A673 (cell line): ENCODE measurements at regions not wholly inside any gene's neighbourhood (a gene's known extent, or its start where the extent isn't known, plus 50 kb on each side); places are given as distances from the start of the nearest gene placed in this dataset.

Experiments
- BruUV-seq: library from RNA; stranded (reverse); fragments of 400-500 nt; replicated peaks from 2 replicates; lab custom pipeline; 2021; lab: Mats Ljungman, UMichigan
- CTCF ChIA-PET: fragments of 300-600 bp; sonication (Branson Sonifier 250); formaldehyde crosslinking; loops from one replicate; lab custom pipeline; 2022; ENCODE audit warnings: antibody characterized with exemption; lab: Charles Lee
- POLR2A ChIA-PET: fragments of 300-600 bp; sonication (Branson Sonifier 250); formaldehyde crosslinking; loops from one replicate; lab custom pipeline; 2022; ENCODE audit warnings: antibody characterized with exemption; ENCODE audit not compliant: low non-redundant PET; lab: Charles Lee
- DNase-seq: peaks from one replicate; pipeline ENCODE4 v3.0.0-alpha.2; 2015; ENCODE audit warnings: low spot score
- H3K27ac ChIP-seq: fragments of 200-600 bp; sonication (generic); 2 replicates; pipeline ENCODE4 v1.5.1; 2016; ENCODE audit warnings: mixed run types, low read depth, mild to moderate bottlenecking, mixed read lengths, antibody characterized with exemption, low read length; ENCODE audit not compliant: poor library complexity, severe bottlenecking
- H3K27me3 ChIP-seq: fragments of 200-600 bp; sonication (generic); replicated peaks from 2 replicates; pipeline ENCODE4 v1.6.1; 2017; ENCODE audit warnings: mixed run types, low read depth, mild to moderate bottlenecking, mixed read lengths, antibody characterized with exemption, low read length; ENCODE audit not compliant: insufficient read depth, poor library complexity
- H3K36me3 ChIP-seq: fragments of 200-600 bp; sonication (generic); 2 replicates; pipeline ENCODE4 v1.6.1; 2016; ENCODE audit warnings: mixed run types, mild to moderate bottlenecking, mixed read lengths, antibody characterized with exemption, low read length; ENCODE audit not compliant: insufficient read depth, poor library complexity, severe bottlenecking
- H3K4me1 ChIP-seq: fragments of 200-600 bp; sonication (generic); 2 replicates; pipeline ENCODE4 v1.6.1; 2017; ENCODE audit warnings: mixed run types, mild to moderate bottlenecking, mixed read lengths, antibody characterized with exemption, low read length; ENCODE audit not compliant: insufficient read depth, poor library complexity, severe bottlenecking
- H3K4me3 ChIP-seq: fragments of 200-600 bp; sonication (generic); 2 replicates; pipeline ENCODE4 v1.5.1; 2016; ENCODE audit warnings: low read depth, mixed run types, mild to moderate bottlenecking, mixed read lengths, low read length; ENCODE audit not compliant: poor library complexity, severe bottlenecking
- H3K9me3 ChIP-seq: fragments of 200-600 bp; sonication (generic); 2 replicates; pipeline ENCODE4 v1.6.1; 2016; ENCODE audit warnings: mixed run types, low read depth, mild to moderate bottlenecking, mixed read lengths, antibody characterized with exemption, low read length; ENCODE audit not compliant: poor library complexity, severe bottlenecking
- EZH2 ChIP-seq: fragments of 200-600 bp; sonication (generic); IDR thresholded peaks from 2 replicates; pipeline ENCODE4 v1.6.1; 2017; ENCODE audit warnings: borderline replicate concordance, low read depth, mild to moderate bottlenecking, mixed read lengths, antibody characterized with exemption, low read length; ENCODE audit not compliant: poor library complexity, severe bottlenecking
- intact Hi-C: fragments of 100-400 bp; cut with micrococcal nuclease; formaldehyde crosslinking; loops from one replicate; pipeline ENCODE4 v1.10.0; 2022; ENCODE audit not compliant: unreplicated experiment
- TF ChIP-seq, protein P1 (sequence below): fragments of 300-800, 200-600 bp; sonication (generic); conservative IDR thresholded peaks from 2 replicates; pipeline ENCODE4 v1.5.1; 2017; ENCODE audit warnings: low read depth, mild to moderate bottlenecking, antibody characterized with exemption, low read length, moderate library complexity, mixed read lengths

DNA sequence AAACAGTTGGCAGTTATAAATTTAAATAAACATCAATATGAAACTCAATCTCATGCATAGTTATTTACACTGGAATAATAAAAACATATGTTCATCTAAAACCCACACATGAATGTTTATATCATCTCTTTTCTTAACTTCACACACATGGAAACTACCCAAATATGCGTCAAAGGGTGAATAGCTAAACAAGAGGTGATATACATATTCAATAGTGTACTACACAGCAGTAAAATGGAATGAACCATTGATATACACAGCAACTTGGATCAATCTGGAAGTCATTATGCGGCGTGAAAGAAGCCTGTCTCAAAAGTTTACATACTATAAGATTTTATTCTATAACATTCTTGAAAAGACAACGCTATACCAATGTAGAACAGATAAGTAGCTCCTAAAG is 282.5 kb upstream of the POM121L12 start:
- Histone ChIP-seq H3K9me3 (peaks cover 24% of the 10 kb centered on the region), H3K27ac (no peak overlapping the region), H3K4me3 (no peak overlapping the region), H3K36me3 (no peaks in the 10 kb centered on the region), H3K4me1 (no peaks in the 10 kb centered on the region), H3K27me3 (no peaks in the 10 kb centered on the region)
- CTCF ChIA-PET: no interaction called here
- POLR2A ChIA-PET: no interaction called here
- DNase-seq: no peak
- intact Hi-C loops: no loop called here
- TF ChIP-seq, protein P1, sequence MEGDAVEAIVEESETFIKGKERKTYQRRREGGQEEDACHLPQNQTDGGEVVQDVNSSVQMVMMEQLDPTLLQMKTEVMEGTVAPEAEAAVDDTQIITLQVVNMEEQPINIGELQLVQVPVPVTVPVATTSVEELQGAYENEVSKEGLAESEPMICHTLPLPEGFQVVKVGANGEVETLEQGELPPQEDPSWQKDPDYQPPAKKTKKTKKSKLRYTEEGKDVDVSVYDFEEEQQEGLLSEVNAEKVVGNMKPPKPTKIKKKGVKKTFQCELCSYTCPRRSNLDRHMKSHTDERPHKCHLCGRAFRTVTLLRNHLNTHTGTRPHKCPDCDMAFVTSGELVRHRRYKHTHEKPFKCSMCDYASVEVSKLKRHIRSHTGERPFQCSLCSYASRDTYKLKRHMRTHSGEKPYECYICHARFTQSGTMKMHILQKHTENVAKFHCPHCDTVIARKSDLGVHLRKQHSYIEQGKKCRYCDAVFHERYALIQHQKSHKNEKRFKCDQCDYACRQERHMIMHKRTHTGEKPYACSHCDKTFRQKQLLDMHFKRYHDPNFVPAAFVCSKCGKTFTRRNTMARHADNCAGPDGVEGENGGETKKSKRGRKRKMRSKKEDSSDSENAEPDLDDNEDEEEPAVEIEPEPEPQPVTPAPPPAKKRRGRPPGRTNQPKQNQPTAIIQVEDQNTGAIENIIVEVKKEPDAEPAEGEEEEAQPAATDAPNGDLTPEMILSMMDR: no peak
- no peak for TF ChIP-seq EZH2
- BruUV-seq: no TSS peak

DNA sequence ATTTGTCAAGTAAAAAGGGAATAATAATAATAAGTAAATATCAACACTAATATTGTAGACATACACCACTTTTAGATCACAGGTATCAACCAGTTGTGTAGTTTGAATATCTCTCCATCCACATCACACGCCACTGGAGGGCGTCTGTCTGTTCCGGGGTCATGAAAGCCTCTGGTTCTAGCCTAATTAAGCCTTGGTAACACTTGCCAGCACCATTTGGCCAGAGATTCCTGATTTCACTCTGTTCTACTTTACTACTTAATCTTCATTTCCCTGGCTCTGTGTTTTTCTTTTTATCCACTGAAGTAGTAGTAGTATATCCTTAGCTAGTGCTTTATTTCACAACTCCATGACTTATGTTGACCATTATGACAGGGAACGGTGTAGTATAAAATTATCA is 285.6 kb upstream of the POM121L12 start:
- Histone ChIP-seq H3K4me3 (no peak overlapping the region), H3K27ac (no peak overlapping the region), H3K27me3 (no peaks in the 10 kb centered on the region), H3K36me3 (no peaks in the 10 kb centered on the region), H3K4me1 (no peaks in the 10 kb centered on the region), H3K9me3 (peaks cover 29% of the 10 kb centered on the region)
- DNase-seq: no peak
- BruUV-seq: no TSS peak
- intact Hi-C loops: no loop called here
- TF ChIP-seq, protein P1: no peak
- TF ChIP-seq EZH2: no peak
- CTCF ChIA-PET: no interaction called here
- POLR2A ChIA-PET: no interaction called here

DNA sequence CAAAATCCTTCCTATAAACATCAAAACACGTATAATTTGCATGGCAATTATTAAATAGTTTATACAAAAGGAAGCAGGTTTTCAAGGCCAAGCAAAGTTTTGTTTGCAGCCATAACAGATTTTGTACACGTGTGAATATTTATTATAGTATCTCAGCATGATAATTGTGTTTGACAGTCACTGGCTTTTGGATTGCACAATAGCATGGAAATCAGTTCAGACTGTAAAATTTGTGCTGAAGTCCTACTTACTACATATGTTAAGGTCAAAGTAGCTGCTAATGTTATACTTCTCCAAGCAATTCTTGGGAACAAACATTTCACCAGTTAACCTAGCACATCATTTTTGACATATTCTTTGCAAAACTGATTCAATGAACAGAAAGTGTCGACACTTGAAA is 287.6 kb upstream of the POM121L12 start:
- Histone ChIP-seq H3K9me3 (peaks cover 35% of the 10 kb centered on the region), H3K4me1 (no peaks in the 10 kb centered on the region), H3K27ac (no peak overlapping the region), H3K4me3 (no peak overlapping the region), H3K27me3 (no peaks in the 10 kb centered on the region), H3K36me3 (no peaks in the 10 kb centered on the region)
- CTCF ChIA-PET: no interaction called here
- TF ChIP-seq, protein P1: no peak
- no peak for TF ChIP-seq EZH2
- POLR2A ChIA-PET: no interaction called here
- no TSS peak for BruUV-seq
- intact Hi-C loops: no loop called here
- DNase-seq: no peak
